ENCODE measurements at regions not wholly inside any gene's neighbourhood (a gene's known extent, or its start where the extent isn't known, plus 50 kb on each side); places are given as distances from the start of the nearest gene placed in this dataset.

DNA sequence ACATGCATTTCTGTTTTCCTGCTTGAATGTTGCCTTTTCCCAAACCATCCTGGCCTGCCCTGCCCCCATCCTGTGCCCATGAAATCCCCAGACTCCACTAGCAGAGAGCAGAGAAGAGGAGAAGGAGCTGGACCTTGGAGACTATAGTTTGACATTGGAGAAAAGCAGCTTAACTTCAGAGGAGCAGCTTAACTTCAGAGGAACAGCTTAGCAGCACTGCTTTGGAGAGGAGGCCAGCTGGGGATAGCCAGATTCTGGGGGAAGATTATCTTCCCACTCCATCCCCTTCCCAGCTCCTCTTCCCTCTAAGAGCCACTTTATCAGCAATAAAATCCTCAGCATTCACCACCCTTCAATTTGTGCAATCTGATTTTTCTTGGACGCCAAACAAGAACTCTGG is 443.0 kb downstream of the PCDH10 start:
- TF ChIP-seq, protein P1, sequence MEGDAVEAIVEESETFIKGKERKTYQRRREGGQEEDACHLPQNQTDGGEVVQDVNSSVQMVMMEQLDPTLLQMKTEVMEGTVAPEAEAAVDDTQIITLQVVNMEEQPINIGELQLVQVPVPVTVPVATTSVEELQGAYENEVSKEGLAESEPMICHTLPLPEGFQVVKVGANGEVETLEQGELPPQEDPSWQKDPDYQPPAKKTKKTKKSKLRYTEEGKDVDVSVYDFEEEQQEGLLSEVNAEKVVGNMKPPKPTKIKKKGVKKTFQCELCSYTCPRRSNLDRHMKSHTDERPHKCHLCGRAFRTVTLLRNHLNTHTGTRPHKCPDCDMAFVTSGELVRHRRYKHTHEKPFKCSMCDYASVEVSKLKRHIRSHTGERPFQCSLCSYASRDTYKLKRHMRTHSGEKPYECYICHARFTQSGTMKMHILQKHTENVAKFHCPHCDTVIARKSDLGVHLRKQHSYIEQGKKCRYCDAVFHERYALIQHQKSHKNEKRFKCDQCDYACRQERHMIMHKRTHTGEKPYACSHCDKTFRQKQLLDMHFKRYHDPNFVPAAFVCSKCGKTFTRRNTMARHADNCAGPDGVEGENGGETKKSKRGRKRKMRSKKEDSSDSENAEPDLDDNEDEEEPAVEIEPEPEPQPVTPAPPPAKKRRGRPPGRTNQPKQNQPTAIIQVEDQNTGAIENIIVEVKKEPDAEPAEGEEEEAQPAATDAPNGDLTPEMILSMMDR (IDR thresholded peaks at IDR 0.05) = no peak
- H3K9me3 ChIP-seq = no peaks in the 10 kb centered on the region
- DNase-seq (no peak), ATAC-seq (no peak)
- no peaks in the 10 kb centered on the region for H3K27me3 ChIP-seq
- no peak overlapping the region for H3K27ac ChIP-seq
- H3K36me3 ChIP-seq = no peaks in the 10 kb centered on the region
- H3K4me3 ChIP-seq = no peak overlapping the region
- intact Hi-C loops (cut with DNase I) = no loop called here
- no peaks in the 10 kb centered on the region for H3K4me1 ChIP-seq

DNA sequence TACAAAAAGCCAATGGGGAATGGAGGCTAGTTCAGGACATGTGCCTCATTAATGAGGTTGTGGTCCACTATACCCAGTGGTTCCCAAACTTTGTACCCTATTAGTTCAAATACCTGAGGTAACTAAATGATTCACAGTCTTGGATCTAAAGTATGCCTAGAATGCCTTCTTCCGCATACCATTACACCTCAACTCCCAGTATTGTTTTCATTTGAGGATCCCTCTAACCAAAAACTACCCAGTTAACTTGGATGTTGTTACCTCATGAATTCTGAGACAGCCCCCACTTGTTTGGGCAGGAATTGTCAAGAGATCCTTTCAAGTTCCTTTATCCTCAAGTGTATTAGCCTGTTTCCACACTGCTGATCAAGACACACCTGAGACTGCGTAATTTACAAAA is 439.2 kb downstream of the PCDH10 start:
- ATAC-seq = no peak
- Histone ChIP-seq H3K9me3 (no peaks in the 10 kb centered on the region), H3K27ac (no peak overlapping the region), H3K27me3 (no peaks in the 10 kb centered on the region), H3K4me1 (no peaks in the 10 kb centered on the region), H3K36me3 (no peaks in the 10 kb centered on the region), H3K4me3 (no peak overlapping the region)
- TF ChIP-seq, protein P1 (IDR thresholded peaks at IDR 0.05) = no peak
- DNase-seq = no peak
- intact Hi-C loops (cut with DNase I) = no loop called here

DNA sequence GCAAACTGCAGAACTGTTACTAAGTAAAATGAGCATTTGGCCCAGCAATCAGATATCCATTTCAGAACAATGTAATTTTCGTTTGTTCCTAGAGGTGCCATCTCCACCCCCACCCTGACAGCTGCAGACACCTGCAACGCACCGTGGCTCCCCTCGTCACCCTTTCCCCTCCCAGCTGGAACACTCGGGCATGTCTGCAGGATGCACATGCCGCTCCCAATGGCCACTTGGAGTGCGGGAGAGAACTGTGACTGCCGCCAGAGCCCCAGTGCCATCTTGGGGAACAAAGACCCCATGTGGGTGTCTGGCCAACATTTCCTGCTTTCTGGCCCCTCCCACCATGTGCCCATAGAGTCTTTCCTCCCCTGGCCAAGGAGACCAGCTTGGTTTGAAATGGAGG is 436.2 kb downstream of the PCDH10 start:
- intact Hi-C loops (cut with DNase I) = no loop called here
- Histone ChIP-seq H3K36me3 (no peaks in the 10 kb centered on the region), H3K27ac (no peak overlapping the region), H3K9me3 (no peaks in the 10 kb centered on the region), H3K4me1 (no peaks in the 10 kb centered on the region), H3K27me3 (no peaks in the 10 kb centered on the region), H3K4me3 (no peak overlapping the region)
- no peak for ATAC-seq
- TF ChIP-seq, protein P1 (IDR thresholded peaks at IDR 0.05) = no peak
- peak in 1 of 4 donors; percentile 57 for DNase-seq

DNA sequence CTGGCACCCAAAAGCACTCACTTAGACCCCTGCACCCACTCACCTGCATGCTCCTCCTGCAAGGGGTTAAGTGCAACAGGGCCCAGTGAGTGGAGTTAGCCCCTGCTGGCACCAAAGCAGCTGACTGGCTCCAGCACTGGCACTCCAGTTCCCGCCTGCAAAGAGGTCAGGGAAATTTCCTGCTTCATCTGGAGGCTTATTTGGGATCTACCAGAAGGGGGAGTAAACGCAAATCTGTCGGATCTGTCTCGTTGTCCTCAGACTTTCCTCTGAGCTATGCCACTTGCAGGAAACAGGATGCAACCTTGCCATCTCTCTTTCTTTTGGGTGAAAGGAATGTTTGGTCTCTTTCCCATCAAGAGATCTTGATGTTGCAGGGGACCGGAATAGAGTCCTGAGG is 435.6 kb downstream of the PCDH10 start:
- DNase-seq (no peak), ATAC-seq (no peak)
- Histone ChIP-seq H3K36me3 (no peaks in the 10 kb centered on the region), H3K27ac (no peak overlapping the region), H3K9me3 (no peaks in the 10 kb centered on the region), H3K27me3 (no peaks in the 10 kb centered on the region), H3K4me1 (no peaks in the 10 kb centered on the region), H3K4me3 (no peak overlapping the region)
- intact Hi-C loops (cut with DNase I) = no loop called here
- TF ChIP-seq, protein P1 (IDR thresholded peaks at IDR 0.05) = no peak

DNA sequence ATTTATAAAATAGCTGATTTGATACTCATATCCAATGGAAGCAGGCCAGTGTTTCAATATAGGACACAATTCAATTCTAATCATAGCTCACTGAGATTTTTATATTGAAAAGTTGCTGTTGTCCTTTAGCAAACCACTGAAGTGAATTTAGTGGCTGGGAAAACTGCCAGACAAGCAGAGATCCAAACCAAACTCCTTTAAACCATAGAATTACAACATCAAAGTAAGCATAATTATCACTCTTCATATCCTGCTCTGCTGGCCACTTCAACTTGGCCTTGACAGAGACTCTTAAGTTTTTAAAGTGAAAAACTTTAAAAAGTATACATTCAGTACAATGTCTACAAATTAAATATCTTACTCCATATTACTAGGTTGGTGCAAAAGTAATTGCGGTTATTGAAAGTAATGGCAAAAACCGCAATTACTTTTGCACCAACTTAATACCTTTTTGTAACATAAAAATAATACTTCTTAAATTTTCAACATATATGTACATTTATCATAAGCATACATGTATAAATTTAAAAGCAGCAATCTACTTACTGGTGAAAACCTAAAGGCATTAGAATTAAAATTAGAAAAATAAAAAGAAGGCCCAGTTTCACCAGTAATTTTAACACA is 433.0 kb downstream of the PCDH10 start:
- H3K36me3 ChIP-seq = no peaks in the 10 kb centered on the region
- H3K9me3 ChIP-seq = no peaks in the 10 kb centered on the region
- H3K4me3 ChIP-seq = no peak overlapping the region
- H3K4me1 ChIP-seq = no peaks in the 10 kb centered on the region
- no peaks in the 10 kb centered on the region for H3K27me3 ChIP-seq
- no peak for ATAC-seq
- peak in 1 of 4 donors; percentile 22 for DNase-seq
- H3K27ac ChIP-seq = no peak overlapping the region
- TF ChIP-seq, protein P1 (IDR thresholded peaks at IDR 0.05) = no peak
- intact Hi-C loops (cut with DNase I) = no loop called here
